HG03520 (cell line): ENCODE measurements at regions not wholly inside any gene's neighbourhood (a gene's known extent, or its start where the extent isn't known, plus 50 kb on each side); places are given as distances from the start of the nearest gene placed in this dataset.

Experiments used
- ATAC-seq: cut with Tn5 transposase; IDR thresholded peaks from one replicate; pipeline ENCODE4 v1.9.1; 2021; ENCODE audit warnings: mild to moderate bottlenecking, moderate library complexity; ENCODE audit not compliant: unreplicated experiment

DNA sequence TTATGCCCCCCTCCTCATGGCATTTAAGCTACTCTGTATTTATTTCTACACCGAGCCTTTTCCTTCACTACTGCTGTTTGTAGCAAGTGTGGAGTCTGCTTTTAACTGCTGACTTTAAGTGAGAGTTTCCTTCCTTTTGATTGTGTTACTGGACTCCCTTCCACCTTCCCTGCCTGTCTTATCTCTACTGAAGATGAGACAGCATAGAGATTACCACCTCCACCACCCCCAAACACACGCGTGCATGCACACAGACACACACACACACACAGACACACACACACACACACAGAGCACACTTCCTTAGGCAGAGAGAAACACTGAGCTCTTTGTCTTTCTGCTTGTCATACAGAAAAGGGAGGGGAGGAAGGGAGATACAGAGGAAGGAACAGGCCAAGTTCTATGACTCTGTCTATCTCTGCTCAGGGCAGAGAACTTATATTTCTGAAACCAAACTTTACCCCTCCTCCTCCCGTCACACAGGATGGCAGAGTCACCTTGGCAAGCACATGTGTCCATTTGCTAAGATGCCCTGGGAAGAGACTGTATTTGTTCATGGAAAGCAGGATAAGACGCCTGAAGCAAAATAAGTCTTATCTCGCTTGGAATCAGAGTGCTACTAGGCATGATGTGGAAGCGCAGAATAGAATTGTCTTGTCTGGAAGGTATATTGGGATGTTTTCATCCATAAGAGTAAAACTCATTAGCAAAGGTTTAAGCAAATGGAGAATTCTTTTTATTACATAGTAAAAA is 81.8 kb upstream of the CAV2 start:
- no peak for ATAC-seq

DNA sequence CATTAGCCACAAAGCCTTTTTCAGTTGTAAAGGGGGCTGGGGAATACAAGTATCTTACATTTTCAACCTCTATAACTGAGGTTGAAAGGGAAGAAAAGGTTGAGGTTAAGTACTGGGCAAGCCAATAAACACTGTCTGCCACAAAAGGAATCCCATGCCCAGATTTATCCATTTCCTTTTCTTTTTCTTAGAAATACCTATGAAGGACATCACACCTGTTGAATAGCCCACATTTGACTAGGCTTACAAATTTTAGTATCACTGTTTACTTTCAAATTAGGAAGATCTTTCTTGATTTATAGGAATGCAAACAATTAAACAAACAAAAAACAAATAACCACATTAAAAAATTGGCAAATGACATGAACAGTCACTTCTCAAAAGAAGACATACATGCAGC is 81.0 kb upstream of the CAV2 start:
- no peak for ATAC-seq

DNA sequence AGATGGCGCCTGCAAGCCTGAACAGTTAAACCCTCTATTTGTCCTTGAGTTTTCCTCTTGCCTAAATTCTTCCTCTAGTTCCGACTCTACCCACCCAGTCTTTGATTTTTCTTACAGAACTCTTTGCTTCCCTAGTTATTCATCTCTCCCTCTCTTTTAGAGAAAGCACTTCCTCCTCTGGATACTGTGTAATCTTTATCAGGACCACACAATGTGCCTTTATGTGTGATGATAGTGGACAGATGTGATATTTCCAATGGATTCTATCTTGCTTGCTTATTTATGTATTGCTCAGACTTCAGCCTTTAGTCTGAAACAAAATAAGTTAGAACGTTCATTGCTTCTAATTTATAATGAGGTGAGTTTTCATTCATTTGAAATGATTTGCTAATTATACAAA is 79.5 kb upstream of the CAV2 start:
- ATAC-seq, result no peak

GRCh38 chr7:116421298-116421697 is 78.2 kb upstream of the CAV2 start:
- ATAC-seq, result no peak

DNA sequence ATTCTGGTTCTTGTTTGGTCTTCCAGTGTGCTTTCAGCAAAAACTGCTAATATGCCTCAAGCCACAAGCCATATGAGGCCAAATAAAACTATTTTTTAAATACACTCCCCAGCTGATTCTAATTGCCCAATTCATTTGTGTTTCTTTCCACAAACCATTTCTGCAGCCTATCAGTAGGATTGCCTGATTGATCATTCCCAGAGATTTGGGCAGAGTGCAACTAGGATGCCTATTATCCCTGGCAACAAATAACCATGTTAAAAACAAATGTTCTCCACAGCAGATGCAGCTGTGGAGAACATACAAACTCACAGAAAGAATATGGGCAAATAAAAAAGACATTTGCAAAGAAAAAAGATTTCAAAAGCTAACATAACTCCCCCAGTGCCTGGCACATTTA is 76.9 kb upstream of the CAV2 start:
- no peak for ATAC-seq

- ATAC-seq, result no peak
Measured at GRCh38 chr7:116423499-116423898, 76.0 kb upstream of the CAV2 start.

- ATAC-seq, result no peak
Measured at GRCh38 chr7:116425647-116426209, 73.8 kb upstream of the CAV2 start.

GRCh38 chr7:116426428-116427156 is 72.9 kb upstream of the CAV2 start:
- no peak for ATAC-seq

- no peak for ATAC-seq
Measured at GRCh38 chr7:116429986-116430619, 69.4 kb upstream of the CAV2 start.

GRCh38 chr7:116431787-116432526 is 67.6 kb upstream of the CAV2 start:
- no peak for ATAC-seq

- ATAC-seq, result no peak
Measured at GRCh38 chr7:116432527-116432916, 67.0 kb upstream of the CAV2 start.

GRCh38 chr7:116433246-116433645 is 66.3 kb upstream of the CAV2 start:
- ATAC-seq, result no peak

GRCh38 chr7:116434820-116435341 is 64.7 kb upstream of the CAV2 start:
- ATAC-seq, result no peak

GRCh38 chr7:116436305-116436826 is 63.2 kb upstream of the CAV2 start:
- no peak for ATAC-seq

GRCh38 chr7:116438267-116438666 is 61.3 kb upstream of the CAV2 start:
- no peak for ATAC-seq

DNA sequence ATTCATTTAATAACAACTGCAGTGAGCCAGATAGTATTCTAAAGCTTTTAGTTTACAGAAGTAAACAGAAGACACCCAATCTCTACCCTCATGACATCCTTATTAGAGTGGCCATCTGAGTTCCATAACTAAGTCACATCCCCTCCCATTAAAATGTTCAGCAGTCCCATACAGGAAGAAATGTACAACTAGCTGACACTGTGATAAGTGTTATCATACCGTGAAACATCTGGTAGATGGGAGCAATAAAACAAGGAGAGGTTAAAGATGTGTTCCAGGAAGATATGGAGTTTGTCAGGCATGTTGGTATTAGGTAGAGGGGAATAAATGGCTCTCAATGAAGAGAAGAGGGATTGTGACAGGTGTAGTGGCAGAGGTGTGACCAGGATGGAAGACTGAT is 60.5 kb upstream of the CAV2 start:
- ATAC-seq, result no peak

DNA sequence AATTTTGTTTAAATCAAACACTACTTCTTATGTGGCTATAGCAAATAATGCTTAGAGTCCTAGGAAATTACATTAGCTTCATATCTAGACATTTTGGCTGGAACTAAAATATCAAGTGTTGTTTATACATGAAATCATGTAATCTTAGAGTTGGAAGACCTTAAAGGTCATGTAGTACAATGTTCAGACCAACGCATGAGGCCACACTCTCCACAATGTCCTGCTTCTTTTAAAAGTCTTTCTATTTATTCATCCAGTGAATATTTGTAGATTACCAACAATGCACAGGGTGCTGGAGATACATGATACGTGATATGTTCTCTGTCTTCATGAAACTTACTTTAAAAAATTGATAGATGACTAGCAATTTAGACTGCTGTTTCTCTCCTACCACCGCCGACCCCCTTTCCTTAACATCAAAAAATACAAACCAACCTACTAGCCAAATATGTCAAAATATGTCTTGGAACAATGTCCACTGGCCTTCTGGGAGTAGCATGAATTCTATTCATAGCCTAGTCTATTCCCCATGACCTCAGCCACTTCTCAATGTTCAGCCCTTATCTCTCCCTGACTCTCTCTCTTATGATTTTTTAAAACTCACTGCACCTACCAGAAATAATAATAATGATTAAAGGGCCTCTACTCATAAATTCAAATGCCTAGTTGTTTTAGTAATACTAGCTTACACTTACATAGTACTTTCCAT is 59.5 kb upstream of the CAV2 start:
- no peak for ATAC-seq

GRCh38 chr7:116441534-116441933 is 58.0 kb upstream of the CAV2 start:
- ATAC-seq, result no peak

GRCh38 chr7:116443101-116443523 is 56.4 kb upstream of the CAV2 start:
- ATAC-seq, result no peak

DNA sequence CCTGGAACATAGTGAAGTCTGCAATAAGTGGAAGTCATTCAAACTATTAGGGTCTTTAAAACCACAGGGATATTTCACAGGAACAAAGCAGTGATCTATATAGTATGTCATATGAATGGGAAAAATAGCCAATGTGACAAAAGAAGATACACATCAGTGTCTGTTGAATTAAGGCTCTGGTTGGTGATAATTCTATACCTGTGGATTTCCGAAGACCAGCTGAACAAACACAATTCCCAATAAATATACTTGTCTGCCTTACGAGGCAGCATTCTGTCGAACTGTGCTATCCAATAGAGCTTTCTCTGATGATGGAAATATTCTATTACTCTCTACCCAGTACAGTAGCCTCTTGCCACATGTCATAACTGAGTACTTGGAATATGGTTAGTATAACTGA is 55.9 kb upstream of the CAV2 start:
- ATAC-seq, result no peak
